ENCODE measurements at regions not wholly inside any gene's neighbourhood (a gene's known extent, or its start where the extent isn't known, plus 50 kb on each side); places are given as distances from the start of the nearest gene placed in this dataset.

GRCh38 chr17:12522743-12523183 is 142.9 kb upstream of the MYOCD start:
- TF ChIP-seq, protein P1, sequence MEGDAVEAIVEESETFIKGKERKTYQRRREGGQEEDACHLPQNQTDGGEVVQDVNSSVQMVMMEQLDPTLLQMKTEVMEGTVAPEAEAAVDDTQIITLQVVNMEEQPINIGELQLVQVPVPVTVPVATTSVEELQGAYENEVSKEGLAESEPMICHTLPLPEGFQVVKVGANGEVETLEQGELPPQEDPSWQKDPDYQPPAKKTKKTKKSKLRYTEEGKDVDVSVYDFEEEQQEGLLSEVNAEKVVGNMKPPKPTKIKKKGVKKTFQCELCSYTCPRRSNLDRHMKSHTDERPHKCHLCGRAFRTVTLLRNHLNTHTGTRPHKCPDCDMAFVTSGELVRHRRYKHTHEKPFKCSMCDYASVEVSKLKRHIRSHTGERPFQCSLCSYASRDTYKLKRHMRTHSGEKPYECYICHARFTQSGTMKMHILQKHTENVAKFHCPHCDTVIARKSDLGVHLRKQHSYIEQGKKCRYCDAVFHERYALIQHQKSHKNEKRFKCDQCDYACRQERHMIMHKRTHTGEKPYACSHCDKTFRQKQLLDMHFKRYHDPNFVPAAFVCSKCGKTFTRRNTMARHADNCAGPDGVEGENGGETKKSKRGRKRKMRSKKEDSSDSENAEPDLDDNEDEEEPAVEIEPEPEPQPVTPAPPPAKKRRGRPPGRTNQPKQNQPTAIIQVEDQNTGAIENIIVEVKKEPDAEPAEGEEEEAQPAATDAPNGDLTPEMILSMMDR (conservative IDR thresholded peaks at IDR 0.05; ENCODE audit: low read depth, low read length), result no peak
- no peak for TF ChIP-seq EZH2 (IDR thresholded peaks at IDR 0.05; ENCODE audit: borderline replicate concordance, low read depth, low read length, poor library complexity, severe bottlenecking)
